ENCODE measurements at regions not wholly inside any gene's neighbourhood (a gene's known extent, or its start where the extent isn't known, plus 50 kb on each side); places are given as distances from the start of the nearest gene placed in this dataset.

- no peak for TF ChIP-seq CTCF (IDR thresholded peaks at IDR 0.05; ENCODE audit: borderline replicate concordance, extremely low read depth, low read length, poor library complexity, severe bottlenecking)
- no peak for TF ChIP-seq EZH2 (IDR thresholded peaks at IDR 0.05; ENCODE audit: borderline replicate concordance, low read depth, low read length, severe bottlenecking)
Observed at GRCh38 chr3:194877291-194878119, 191.8 kb downstream of the FAM43A start.
